ENCODE measurements at regions not wholly inside any gene's neighbourhood (a gene's known extent, or its start where the extent isn't known, plus 50 kb on each side); places are given as distances from the start of the nearest gene placed in this dataset.

GRCh38 chr4:132097041-132097440 is 1052.1 kb upstream of the PCDH10 start:
- TF ChIP-seq CTCF (IDR thresholded peaks at IDR 0.05) (no peak), POLR2A (IDR thresholded peaks at IDR 0.05) (no peak), POLR2AphosphoS5 (IDR thresholded peaks at IDR 0.05) (no peak)

Data from breast epithelium (tissue), 3 donors.